GM19328 (cell line): ENCODE measurements at regions not wholly inside any gene's neighbourhood (a gene's known extent, or its start where the extent isn't known, plus 50 kb on each side); places are given as distances from the start of the nearest gene placed in this dataset.
"Not testable (repeated sequence)": the region's sequence is repeated elsewhere in the genome, so short reads cannot be mapped to it uniquely, and the experiment has no call there.

Experiments used
- ATAC-seq: cut with Tn5 transposase; IDR thresholded peaks from one replicate; pipeline ENCODE4 v1.9.1; 2021; ENCODE audit warnings: mild to moderate bottlenecking, moderate library complexity; ENCODE audit not compliant: unreplicated experiment

GRCh38 chr7:12979181-12979580, 291.7 kb downstream of the ARL4A start:
- no peak for ATAC-seq

DNA sequence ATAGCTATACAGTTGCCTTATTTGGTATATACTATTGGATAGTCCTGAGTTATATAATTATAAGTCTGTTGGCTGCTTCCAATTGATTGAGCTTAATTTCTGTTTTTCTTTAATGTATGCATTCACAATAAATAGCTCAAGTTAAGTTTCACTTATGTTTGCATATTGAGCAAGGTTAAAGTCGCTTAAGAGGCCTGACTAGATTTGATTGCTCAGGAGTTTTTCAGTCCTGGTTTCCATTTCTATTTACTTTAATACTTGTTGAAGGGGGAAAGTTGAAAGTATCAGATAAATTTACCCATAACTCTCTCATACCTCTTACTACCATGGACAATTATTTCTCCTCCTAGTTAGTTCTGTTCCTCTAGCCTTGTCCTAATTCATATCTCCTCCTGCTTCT, 294.7 kb downstream of the ARL4A start:
- ATAC-seq = no peak

- ATAC-seq = no peak
Observed at GRCh38 chr7:12984117-12984516, 296.7 kb downstream of the ARL4A start.

DNA sequence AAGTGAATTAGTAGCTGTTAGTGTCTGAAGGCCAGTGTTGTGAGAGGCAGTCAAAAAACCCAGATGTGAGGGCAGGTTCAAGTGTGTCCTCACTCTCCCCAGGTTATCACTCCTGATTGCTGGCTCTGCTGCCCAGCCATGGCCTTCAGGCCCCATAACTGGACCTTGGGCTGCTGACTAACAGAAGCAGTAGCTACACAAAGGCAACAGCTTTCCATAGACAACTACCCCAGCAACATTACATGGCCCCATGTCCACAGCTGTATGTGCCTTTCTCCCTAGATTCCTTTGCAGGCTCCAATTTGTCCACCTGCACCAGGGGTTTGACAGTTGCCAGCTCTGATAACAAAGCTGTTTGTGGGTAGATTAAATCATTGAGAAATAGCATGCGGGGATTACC, 297.8 kb downstream of the ARL4A start:
- no peak for ATAC-seq

- ATAC-seq = no peak
Observed at GRCh38 chr7:12985752-12986151, 298.3 kb downstream of the ARL4A start.

DNA sequence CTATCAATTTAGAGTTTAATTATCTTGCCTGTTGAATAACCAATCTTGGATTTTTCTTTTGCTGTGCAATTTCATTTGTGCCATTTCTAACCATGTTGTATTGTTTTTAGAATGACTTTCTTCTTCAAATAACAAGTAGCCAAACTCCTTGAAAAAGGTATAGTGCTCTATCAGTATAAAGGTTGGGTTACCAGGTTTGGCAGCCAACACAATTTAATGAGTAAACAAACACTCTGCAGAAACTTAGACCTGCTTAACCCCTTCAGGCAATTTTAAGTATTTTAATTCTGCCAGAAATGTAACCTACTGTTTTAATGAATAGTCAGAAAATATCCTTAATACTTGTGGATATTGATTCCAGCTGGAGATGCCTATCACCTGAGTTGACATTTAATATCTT, 299.8 kb downstream of the ARL4A start:
- no peak for ATAC-seq

DNA sequence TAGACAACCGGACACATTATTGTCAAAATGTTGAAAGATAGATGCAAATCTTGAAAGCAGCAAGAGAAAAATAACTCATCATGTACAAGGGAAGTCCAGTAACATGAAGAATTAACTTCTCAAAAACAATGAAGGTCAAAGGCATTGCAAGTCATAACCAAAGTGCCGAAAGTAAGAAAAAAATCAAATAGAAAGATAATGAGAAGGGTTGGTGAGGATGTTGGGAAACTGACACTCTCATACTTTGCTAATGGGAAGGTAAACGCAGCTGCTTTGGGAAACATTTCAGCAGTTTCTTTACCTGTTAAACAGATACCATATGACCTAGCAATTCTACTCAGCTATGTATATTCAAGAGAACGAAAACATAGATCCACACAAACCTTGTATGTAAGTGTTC, 303.0 kb downstream of the ARL4A start:
- no peak for ATAC-seq

GRCh38 chr7:12993025-12993424, 305.6 kb downstream of the ARL4A start:
- ATAC-seq = no peak

- ATAC-seq = no peak
Observed at GRCh38 chr7:12995912-12996469, 308.6 kb downstream of the ARL4A start.

DNA sequence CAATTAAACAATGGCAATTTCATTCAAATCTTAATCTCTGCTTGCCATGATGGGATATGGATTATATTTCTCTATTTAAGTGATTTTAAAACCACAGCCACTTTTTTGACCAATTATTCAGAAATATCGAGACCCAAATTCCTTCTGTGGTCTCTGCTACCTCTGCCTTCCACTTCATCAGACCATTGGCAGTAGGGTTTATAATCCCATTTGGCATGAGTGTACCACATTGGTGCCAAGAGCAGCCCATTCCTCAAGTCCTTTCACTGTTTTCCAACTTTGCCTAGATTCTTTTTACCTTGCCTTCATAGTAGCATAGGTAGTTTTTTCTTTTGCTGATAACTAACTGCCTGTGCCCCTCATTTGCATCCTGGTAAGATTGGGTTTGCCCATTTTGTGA, 319.9 kb downstream of the ARL4A start:
- ATAC-seq = no peak

- ATAC-seq = no peak
Observed at GRCh38 chr7:13009517-13009916, 322.1 kb downstream of the ARL4A start.

- ATAC-seq = no peak
Observed at GRCh38 chr7:13014011-13014410, 326.6 kb downstream of the ARL4A start.

DNA sequence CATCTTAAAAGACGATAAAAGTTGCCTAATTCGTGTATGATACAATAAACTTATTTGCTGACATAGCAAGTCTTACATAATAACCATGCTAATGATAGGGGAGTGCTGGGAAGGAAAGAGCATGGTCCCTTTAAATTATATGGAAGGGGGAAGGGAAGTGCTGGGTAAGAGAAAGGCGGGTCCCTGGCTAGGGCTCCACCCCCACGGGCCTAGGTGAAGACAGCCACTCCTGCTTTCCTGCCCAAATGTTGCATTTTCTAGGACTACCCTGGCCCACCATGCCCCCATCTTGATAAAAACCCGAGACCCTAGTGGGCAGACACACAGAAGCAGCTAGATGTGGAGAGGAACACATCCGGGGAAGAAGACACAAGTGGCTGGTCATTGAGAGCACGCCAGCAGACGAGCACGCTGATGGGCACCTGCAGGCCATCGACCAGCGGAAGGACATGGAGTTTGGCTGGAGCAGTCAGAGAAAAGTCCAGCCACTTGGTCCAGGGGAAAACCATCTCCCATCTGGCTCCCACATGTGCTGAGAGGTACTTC, 328.7 kb downstream of the ARL4A start:
- no peak for ATAC-seq

- no peak for ATAC-seq
Observed at GRCh38 chr7:13016592-13017332, 329.3 kb downstream of the ARL4A start.

GRCh38 chr7:13017333-13017857, 330.0 kb downstream of the ARL4A start:
- no peak for ATAC-seq

DNA sequence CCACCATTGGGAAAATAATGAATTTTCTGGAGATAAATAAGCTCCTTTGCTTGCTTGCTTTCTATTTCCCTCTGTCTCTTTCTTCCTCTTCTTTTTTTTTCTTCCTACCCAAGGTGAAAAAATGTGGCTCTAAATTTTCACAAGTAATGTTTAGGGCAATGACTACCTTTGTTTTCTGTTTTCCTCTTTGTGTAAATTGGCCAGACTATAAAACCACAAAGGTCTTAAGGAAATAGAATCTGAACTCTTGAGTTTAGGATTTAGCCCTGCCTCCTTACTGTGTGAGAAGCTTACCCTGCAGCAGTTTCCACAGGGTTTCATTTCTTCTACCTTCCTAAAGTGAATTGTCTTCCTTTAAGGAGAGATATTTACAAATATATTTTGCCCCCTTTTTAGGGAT, 330.4 kb downstream of the ARL4A start:
- ATAC-seq = no peak

DNA sequence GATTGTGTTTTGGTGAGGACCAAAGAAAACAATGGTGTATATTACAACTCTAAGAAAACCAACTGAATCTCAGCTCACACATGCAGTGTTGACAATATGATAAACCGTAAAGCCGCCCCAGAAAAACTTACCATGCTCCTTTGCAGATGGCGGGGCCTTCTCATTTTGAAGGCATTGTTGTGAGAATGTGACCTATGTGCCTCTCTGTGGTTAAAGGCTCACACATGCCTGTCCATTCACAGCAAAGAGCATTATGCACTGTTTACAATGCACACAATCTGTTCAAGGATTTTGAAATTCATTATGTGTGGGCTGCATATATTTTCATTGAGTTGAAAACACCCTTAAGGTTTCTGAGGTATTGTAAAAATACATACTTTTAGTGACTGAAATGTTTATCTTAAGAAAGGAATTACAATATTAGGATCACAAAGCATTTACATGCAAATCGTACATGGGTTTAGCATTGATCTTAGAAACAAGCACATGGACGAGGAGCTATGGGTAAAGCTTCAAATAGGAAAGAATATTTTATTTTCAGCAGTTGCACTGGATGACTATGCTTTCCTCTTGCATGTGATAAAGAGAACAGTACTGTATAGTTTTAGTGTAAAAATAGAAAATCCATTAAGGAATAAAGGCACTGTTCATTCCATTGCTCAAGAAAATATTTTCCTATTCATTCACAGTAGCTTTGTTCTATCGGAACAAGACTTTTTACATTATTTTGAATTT, 334.3 kb downstream of the ARL4A start:
- no peak for ATAC-seq

DNA sequence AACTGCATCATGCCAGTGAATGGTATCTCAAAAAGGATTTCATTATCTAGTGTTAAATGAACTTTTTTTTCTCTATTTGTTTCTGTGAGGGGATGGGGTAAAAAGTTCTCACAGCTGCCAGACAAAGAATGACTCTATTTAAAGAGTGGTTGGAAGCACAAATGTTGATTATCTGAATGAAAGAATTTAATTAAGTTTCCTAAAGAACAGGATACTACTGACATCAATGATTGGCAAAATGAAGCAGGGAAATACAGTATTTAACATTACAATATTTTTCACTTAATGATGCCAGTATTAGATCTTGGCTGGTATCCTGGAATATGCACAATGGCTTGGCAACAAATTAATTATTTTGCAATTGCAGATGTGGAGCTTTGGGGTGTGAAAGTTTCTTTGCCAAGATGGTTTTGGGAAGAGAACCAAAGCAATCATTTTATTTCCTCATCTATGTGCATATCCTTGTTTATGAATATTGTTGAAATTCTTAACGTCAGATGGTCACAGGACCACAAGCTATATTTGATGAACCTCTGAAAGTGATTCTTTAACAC, 336.8 kb downstream of the ARL4A start:
- no peak for ATAC-seq

DNA sequence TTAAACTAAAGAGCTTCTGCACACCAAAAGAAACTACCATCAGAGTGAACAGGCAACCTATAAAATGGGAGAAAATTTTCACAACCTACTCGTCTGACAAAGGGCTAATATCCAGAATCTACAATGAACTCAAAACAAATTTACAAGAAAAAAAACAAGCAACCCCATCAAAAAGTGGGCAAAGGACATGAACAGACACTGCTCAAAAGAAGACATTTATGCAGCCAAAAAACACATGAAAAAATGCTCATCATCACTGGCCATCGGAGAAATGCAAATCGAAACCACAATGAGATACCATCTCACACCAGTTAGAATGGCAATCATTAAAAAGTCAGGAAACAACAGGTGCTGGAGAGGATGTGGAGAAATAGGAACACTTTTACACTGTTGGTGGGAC, 337.6 kb downstream of the ARL4A start:
- not testable (repeated sequence) for ATAC-seq

- no peak for ATAC-seq
Observed at GRCh38 chr7:13027321-13027720, 339.9 kb downstream of the ARL4A start.

DNA sequence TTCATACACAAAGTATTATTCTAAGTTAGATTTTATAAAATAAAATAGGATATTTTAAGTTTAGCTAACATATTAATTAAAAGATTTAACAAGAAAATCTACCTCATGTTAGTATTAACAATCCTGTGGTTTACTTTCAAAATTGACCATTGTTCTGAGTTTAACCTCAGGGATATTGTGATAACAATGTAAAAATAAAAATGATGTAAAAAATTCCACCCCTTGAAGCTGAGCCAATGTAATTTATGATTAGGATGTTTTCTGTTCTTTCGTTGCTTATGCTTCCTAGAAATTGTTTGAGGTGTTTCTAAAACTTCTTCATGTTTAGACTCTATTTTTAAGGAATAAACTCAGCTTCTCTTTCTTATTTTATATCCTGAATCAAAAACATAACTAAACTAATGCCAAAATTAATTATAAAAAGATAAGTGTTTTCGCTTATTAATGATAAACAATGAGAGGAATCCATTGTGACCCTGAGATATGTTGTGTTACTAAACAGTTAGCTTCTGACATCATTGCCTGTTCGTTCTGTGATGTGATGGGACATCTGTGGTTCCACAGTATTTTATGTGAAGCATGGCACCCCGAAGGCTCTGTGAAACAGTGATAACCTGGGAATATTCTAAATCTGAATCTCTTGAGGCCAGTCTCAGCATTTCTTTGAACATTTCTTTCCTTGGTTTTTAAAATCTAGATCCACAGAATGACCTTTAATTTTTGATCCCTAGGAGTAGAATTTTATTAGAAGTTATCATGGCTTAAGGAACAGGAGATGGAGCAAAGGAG, 340.8 kb downstream of the ARL4A start:
- no peak for ATAC-seq
